GM23248 (cell line): ENCODE measurements at regions not wholly inside any gene's neighbourhood (a gene's known extent, or its start where the extent isn't known, plus 50 kb on each side); places are given as distances from the start of the nearest gene placed in this dataset.

Experiments
- DNase-seq: peaks from one replicate; pipeline ENCODE4 v3.0.0-alpha.2; 2015
- H2AFZ ChIP-seq: fragments of 200-600 bp; sonication (generic); 2 replicates; pipeline ENCODE4 v1.6.1; 2016; ENCODE audit warnings: antibody characterized with exemption
- H3F3A ChIP-seq: fragments of 200-600 bp; sonication (generic); 2 replicates; pipeline ENCODE4 v1.6.1; 2016; ENCODE audit warnings: mild to moderate bottlenecking, antibody characterized with exemption, mixed run types; ENCODE audit not compliant: insufficient read depth
- H3K27ac ChIP-seq: fragments of 200-600 bp; sonication (generic); 2 replicates; pipeline ENCODE4 v1.5.1; 2016; ENCODE audit warnings: mild to moderate bottlenecking
- H3K27me3 ChIP-seq: fragments of 200-600 bp; sonication (generic); replicated peaks from 2 replicates; pipeline ENCODE4 v1.6.1; 2016; ENCODE audit warnings: mild to moderate bottlenecking; ENCODE audit not compliant: insufficient read depth
- H3K36me3 ChIP-seq: fragments of 200-600 bp; sonication (generic); 2 replicates; pipeline ENCODE4 v1.6.1; 2016; ENCODE audit warnings: low read depth, mild to moderate bottlenecking
- H3K4me1 ChIP-seq: fragments of 200-600 bp; sonication (generic); 2 replicates; pipeline ENCODE4 v1.6.1; 2016; ENCODE audit warnings: mild to moderate bottlenecking; ENCODE audit not compliant: insufficient read depth
- H3K4me2 ChIP-seq: fragments of 200-600 bp; sonication (generic); one replicate; pipeline ENCODE4 v1.6.1; 2016; ENCODE audit warnings: mild to moderate bottlenecking; ENCODE audit not compliant: unreplicated experiment
- H3K4me3 ChIP-seq: fragments of 200-600 bp; sonication (generic); 2 replicates; pipeline ENCODE4 v1.5.1; 2016; ENCODE audit warnings: mild to moderate bottlenecking
- H3K79me2 ChIP-seq: fragments of 200-600 bp; sonication (generic); 2 replicates; pipeline ENCODE4 v1.6.1; 2016; ENCODE audit warnings: mild to moderate bottlenecking; ENCODE audit not compliant: insufficient read depth
- H3K9ac ChIP-seq: fragments of 200-600 bp; sonication (generic); 2 replicates; pipeline ENCODE4 v1.6.1; 2016; ENCODE audit warnings: mild to moderate bottlenecking
- H3K9me2 ChIP-seq: fragments of 200-600 bp; sonication (generic); 2 replicates; pipeline ENCODE4 v1.6.1; 2016; ENCODE audit warnings: mixed run types, mild to moderate bottlenecking, moderate library complexity; ENCODE audit not compliant: insufficient read depth
- H3K9me3 ChIP-seq: fragments of 200-600 bp; sonication (generic); one replicate; pipeline ENCODE4 v1.6.1; 2017; ENCODE audit warnings: low read depth
- H4K20me1 ChIP-seq: fragments of 200-600 bp; sonication (generic); 2 replicates; pipeline ENCODE4 v1.6.0; 2016; ENCODE audit not compliant: insufficient read depth
- EZH2 ChIP-seq: fragments of 200-600 bp; sonication (generic); IDR thresholded peaks from 2 replicates; pipeline ENCODE4 v1.6.1; 2018; ENCODE audit warnings: antibody characterized with exemption, mild to moderate bottlenecking; ENCODE audit not compliant: insufficient read depth, poor library complexity, severe bottlenecking
- EZH2phosphoT487 ChIP-seq: fragments of 200-600 bp; sonication (generic); IDR thresholded peaks from 2 replicates; pipeline ENCODE4 v1.6.1; 2018; ENCODE audit warnings: antibody characterized with exemption, moderate library complexity, mild to moderate bottlenecking, low read depth; ENCODE audit not compliant: insufficient read depth
- WGBS, 2 experiments: methylation state at CpG; one replicate each; pipeline ENCODE4 v1.1.6; 2015 to 2017; ENCODE audit warnings: low lambda C conversion rate in 2 of 2, low coverage in 1 of 2; ENCODE audit errors: missing lambda C conversion rate in 2 of 2; 5-methylcytosine and 5-hydroxymethylcytosine counted together
- in situ Hi-C: fragments of 300-500 bp; cut with MboI; formaldehyde crosslinking; loops from 2 replicates; pipeline ENCODE4 v1.15.0; 2020

GRCh38 chr12:89289720-89290119 lies 62.6 kb downstream of the DUSP6 start:
- no peaks in the 10 kb centered on the region for H3K9me3 ChIP-seq
- TF ChIP-seq EZH2phosphoT487 (no peak), EZH2 (no peak)
- no peak overlapping the region for H2AFZ ChIP-seq
- no peaks in the 10 kb centered on the region for H3K36me3 ChIP-seq
- no peaks in the 10 kb centered on the region for H4K20me1 ChIP-seq
- no peak overlapping the region for H3K4me2 ChIP-seq
- no peaks in the 10 kb centered on the region for H3K4me1 ChIP-seq
- no peaks in the 10 kb centered on the region for H3K27me3 ChIP-seq
- no peaks in the 10 kb centered on the region for H3K79me2 ChIP-seq
- in situ Hi-C loops: no loop called here
- H3K9ac ChIP-seq: no peak overlapping the region
- H3F3A ChIP-seq: no peaks in the 10 kb centered on the region
- H3K4me3 ChIP-seq: no peak overlapping the region
- DNase-seq: no peak
- no peaks in the 10 kb centered on the region for H3K9me2 ChIP-seq
- no peak overlapping the region for H3K27ac ChIP-seq
- WGBS, 2 experiments: 96 to 100% methylated on average over 1 of the region's 1 CpG

- H3K4me1 ChIP-seq: no peaks in the 10 kb centered on the region
- no peaks in the 10 kb centered on the region for H3K9me3 ChIP-seq
- H3F3A ChIP-seq: no peaks in the 10 kb centered on the region
- H3K79me2 ChIP-seq: no peaks in the 10 kb centered on the region
- H2AFZ ChIP-seq: no peak overlapping the region
- H3K4me3 ChIP-seq: no peak overlapping the region
- in situ Hi-C loops: no loop called here
- no peak overlapping the region for H3K9ac ChIP-seq
- H3K27me3 ChIP-seq: no peaks in the 10 kb centered on the region
- no peak overlapping the region for H3K4me2 ChIP-seq
- no peaks in the 10 kb centered on the region for H4K20me1 ChIP-seq
- TF ChIP-seq EZH2phosphoT487 (no peak), EZH2 (no peak)
- H3K36me3 ChIP-seq: no peaks in the 10 kb centered on the region
- peak; percentile 13 for DNase-seq
- H3K9me2 ChIP-seq: no peaks in the 10 kb centered on the region
- H3K27ac ChIP-seq: no peak overlapping the region
Measured at GRCh38 chr12:89288959-89289358, 63.3 kb downstream of the DUSP6 start.

DNA sequence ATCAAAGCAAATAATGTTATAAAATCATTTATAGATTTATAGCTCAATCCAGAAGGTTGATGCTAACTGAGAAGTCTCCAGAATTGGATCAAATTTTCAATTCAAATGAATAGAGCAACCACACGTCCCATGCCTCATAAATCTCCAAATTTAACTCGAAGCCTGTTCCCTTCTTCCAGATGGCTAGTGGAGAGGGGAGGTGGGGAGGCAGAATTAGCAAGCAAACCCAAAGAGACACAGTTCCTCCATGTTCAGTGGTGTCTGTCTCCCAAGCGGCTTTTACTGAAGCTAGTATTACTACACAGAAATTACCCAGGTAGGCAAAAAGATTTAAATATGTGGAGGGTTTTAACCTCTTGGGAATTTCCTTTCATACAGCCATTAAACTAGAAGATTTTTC lies 65.8 kb downstream of the DUSP6 start:
- Histone ChIP-seq H3K79me2 (no peaks in the 10 kb centered on the region), H3F3A (no peaks in the 10 kb centered on the region), H3K4me1 (no peaks in the 10 kb centered on the region), H3K27ac (no peak overlapping the region), H3K4me2 (no peak overlapping the region), H3K36me3 (no peaks in the 10 kb centered on the region), H3K9me2 (no peaks in the 10 kb centered on the region), H3K9ac (no peak overlapping the region), H3K9me3 (no peaks in the 10 kb centered on the region), H4K20me1 (no peaks in the 10 kb centered on the region), H3K27me3 (no peaks in the 10 kb centered on the region), H3K4me3 (no peak overlapping the region), H2AFZ (no peak overlapping the region)
- in situ Hi-C loops: no loop called here
- no peak for TF ChIP-seq EZH2
- TF ChIP-seq EZH2phosphoT487: no peak
- DNase-seq: no peak
- 56 to 57% methylated on average over 3 of the region's 3 CpGs for WGBS, 2 experiments

DNA sequence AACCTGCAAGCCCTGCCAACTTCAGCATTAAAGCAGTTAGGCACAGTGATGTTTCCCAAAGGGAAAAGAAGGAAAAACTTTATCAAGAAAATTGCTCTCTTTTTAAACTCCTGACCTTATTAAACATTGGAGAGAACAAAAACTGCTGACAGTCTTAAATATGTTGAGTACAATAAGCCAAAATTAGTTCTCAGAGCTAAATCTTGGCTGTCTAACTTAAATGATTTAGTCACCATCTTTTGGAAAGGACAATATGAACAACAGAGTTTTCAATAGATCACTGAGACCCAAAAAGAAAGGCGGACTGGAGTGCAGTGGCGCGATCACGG lies 70.8 kb downstream of the DUSP6 start:
- WGBS, 2 experiments: 60 to 67% methylated on average over 4 of the region's 4 CpGs
- H2AFZ ChIP-seq: peak overlapping the region; percentile 73; the same call in 1 of the 2 replicates
- TF ChIP-seq EZH2 (no peak), EZH2phosphoT487 (no peak)

DNA sequence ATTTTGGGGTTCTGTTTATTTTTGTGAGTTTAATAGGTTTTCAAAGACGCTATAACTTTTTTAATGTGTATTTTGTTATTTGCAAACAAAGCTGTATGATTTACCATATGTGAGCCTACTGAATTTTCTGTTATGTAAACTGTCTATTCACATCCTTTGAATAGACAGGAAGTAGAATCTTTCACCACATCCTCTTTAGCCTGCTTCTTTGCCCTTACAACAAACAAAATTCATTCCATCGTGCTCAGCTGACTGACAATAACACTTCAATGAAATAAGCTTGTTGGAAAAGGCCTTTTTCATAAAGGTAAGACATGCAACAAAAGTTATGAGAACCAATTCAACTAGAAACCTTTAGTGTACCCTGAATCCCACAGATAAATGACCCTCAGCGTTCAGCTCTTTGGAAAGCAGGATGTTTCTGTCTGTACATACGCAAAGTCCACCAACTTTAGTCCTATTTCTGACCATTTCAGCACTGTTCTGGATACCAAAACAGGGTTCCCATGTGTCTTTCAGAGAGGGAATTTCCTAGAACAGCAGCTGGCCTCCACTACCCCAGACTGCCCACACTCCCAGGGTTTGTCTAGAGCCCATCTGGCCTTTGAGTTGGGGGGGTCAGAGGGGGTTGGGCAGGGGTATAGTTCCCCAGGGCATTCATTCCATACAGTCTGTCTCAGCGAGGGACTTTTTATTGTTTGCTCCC lies 71.3 kb downstream of the DUSP6 start:
- TF ChIP-seq EZH2 (no peak), EZH2phosphoT487 (no peak)
- Histone ChIP-seq H4K20me1 (no peaks in the 10 kb centered on the region), H3K9me2 (no peaks in the 10 kb centered on the region), H3K9me3 (no peaks in the 10 kb centered on the region), H2AFZ (peak overlapping the region; percentile 73), H3K79me2 (no peaks in the 10 kb centered on the region), H3K27ac (no peak overlapping the region), H3K36me3 (no peaks in the 10 kb centered on the region), H3K27me3 (no peaks in the 10 kb centered on the region), H3K4me2 (no peak overlapping the region), H3F3A (no peaks in the 10 kb centered on the region), H3K9ac (no peak overlapping the region), H3K4me3 (no peak overlapping the region), H3K4me1 (no peaks in the 10 kb centered on the region)
- DNase-seq: no peak
- in situ Hi-C loops: no loop called here
- 63 to 64% methylated on average over 5 of the region's 5 CpGs for WGBS, 2 experiments

More for the DNA sequence above, 70.8 kb downstream of the DUSP6 start:
- Histone ChIP-seq H3K36me3 (no peaks in the 10 kb centered on the region), H3K4me2 (no peak overlapping the region), H3K27me3 (no peaks in the 10 kb centered on the region), H3K4me3 (no peak overlapping the region), H3K9me2 (no peaks in the 10 kb centered on the region), H3K4me1 (no peaks in the 10 kb centered on the region), H3K79me2 (no peaks in the 10 kb centered on the region), H3K27ac (no peak overlapping the region), H3F3A (no peaks in the 10 kb centered on the region), H4K20me1 (no peaks in the 10 kb centered on the region), H3K9me3 (no peaks in the 10 kb centered on the region), H3K9ac (no peak overlapping the region)
- no peak for DNase-seq
- in situ Hi-C loops: no loop called here
